Neural cell (in vitro differentiated cells): ENCODE measurements at regions not wholly inside any gene's neighbourhood (a gene's known extent, or its start where the extent isn't known, plus 50 kb on each side); places are given as distances from the start of the nearest gene placed in this dataset.

Experiments used
- EP300 ChIP-seq: fragments of 450-650 bp; conservative IDR thresholded peaks from 2 replicates; pipeline ENCODE4 v1.6.1; 2014; ENCODE audit warnings: antibody characterized with exemption, mild to moderate bottlenecking, moderate library complexity; ENCODE audit not compliant: poor library complexity, severe bottlenecking
- MXI1 ChIP-seq: fragments of 450-650 bp; conservative IDR thresholded peaks from 2 replicates; pipeline ENCODE4 v1.6.1; 2014; ENCODE audit warnings: antibody characterized with exemption, mild to moderate bottlenecking; ENCODE audit not compliant: poor library complexity, severe bottlenecking
- TF ChIP-seq, protein P1 (sequence below): fragments of 450-650 bp; IDR thresholded peaks from 2 replicates; pipeline ENCODE4 v1.5.1; 2014; ENCODE audit warnings: antibody characterized with exemption, mild to moderate bottlenecking, moderate library complexity; ENCODE audit not compliant: poor library complexity, severe bottlenecking

DNA sequence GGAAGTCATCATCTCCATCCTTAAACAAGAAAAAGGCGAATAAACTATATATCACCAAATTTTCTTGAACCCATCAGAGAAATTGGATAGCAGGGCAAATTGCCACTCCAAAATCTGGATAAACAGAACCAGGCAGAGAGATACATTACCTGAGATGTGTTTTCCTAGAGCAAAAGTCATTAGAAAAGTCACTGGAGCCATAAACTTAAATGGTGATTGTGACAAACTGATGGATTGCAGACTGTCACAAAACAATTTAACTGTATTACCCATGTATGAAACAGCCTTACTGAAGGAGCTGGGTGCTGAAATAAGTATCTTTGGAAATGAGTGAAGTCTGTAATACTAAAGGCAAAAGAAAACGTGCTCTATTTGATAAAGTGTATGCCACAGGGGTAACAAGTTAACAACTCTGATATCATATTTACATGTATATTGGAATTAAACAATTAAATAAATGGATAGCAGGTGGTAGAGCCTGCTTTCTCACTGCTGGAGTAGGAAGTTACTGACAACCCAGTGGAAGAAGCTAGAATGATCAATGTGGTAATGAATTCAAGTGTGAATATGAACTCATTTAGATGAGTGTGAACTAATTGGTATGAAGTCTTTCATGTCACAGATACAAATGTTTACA is 186.9 kb downstream of the LMBRD1 start:
- TF ChIP-seq, protein P1, sequence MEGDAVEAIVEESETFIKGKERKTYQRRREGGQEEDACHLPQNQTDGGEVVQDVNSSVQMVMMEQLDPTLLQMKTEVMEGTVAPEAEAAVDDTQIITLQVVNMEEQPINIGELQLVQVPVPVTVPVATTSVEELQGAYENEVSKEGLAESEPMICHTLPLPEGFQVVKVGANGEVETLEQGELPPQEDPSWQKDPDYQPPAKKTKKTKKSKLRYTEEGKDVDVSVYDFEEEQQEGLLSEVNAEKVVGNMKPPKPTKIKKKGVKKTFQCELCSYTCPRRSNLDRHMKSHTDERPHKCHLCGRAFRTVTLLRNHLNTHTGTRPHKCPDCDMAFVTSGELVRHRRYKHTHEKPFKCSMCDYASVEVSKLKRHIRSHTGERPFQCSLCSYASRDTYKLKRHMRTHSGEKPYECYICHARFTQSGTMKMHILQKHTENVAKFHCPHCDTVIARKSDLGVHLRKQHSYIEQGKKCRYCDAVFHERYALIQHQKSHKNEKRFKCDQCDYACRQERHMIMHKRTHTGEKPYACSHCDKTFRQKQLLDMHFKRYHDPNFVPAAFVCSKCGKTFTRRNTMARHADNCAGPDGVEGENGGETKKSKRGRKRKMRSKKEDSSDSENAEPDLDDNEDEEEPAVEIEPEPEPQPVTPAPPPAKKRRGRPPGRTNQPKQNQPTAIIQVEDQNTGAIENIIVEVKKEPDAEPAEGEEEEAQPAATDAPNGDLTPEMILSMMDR, result no peak
- no peak for TF ChIP-seq MXI1
- no peak for TF ChIP-seq EP300
